LNCaP clone FGC (cell line): ENCODE measurements at regions not wholly inside any gene's neighbourhood (a gene's known extent, or its start where the extent isn't known, plus 50 kb on each side); places are given as distances from the start of the nearest gene placed in this dataset.

Source experiments
- DNase-seq: peaks from one replicate; pipeline ENCODE4 v3.0.0-alpha.2; 2011; ENCODE audit warnings: low read depth
- H3K4me3 ChIP-seq: 2 replicates; pipeline ENCODE4 v1.5.1; 2011; ENCODE audit warnings: mild to moderate bottlenecking, low read depth, low read length, control low read depth
- TF ChIP-seq, protein P1 (sequence below): IDR thresholded peaks from 2 replicates; pipeline ENCODE4 v1.5.1; 2012; ENCODE audit warnings: mild to moderate bottlenecking; ENCODE audit not compliant: control insufficient read depth, insufficient read depth; ENCODE audit errors: extremely low read depth

DNA sequence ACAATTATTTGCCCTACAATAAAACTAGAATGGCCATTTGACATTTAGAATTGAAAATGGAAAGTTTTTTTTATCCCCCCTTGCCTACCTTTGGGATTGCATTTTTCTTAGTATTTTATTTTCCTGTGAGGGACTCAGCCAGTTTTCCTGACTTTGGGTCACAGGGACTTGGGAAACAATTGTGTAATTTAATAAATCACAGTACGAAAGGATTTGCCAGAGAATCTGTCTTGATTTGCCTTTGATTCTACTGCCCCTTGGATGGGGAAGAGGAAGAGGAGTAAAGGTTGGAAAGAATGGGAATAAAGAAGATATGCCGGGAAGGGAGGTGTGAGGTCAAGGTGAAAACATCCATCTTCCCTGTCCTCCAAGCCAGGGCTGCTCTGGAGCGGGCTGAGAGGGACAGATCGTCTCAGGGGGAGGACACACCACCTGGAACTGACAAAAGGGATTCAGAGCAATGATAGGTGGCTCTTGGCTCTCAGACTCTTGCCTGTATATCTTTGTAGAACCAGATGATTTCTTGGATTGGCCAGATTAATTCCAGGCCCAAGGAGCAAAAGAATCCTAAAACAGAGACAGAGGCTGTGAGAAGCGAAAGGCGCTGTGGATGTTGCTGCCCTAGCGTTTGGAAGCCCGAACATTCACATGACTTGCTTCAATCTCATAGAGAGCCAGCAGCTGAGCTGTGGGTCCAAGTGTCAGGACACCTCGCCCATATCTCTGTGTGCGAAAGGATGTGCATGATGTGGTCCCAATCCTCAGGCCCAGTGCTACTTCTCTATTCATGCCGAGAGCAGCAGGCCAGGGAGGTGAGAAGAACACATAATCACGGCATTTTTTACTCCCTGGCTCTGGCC lies 50.3 kb upstream of the ZEB1 start:
- H3K4me3 ChIP-seq: no peak overlapping the region
- DNase-seq: no peak
- TF ChIP-seq, protein P1, sequence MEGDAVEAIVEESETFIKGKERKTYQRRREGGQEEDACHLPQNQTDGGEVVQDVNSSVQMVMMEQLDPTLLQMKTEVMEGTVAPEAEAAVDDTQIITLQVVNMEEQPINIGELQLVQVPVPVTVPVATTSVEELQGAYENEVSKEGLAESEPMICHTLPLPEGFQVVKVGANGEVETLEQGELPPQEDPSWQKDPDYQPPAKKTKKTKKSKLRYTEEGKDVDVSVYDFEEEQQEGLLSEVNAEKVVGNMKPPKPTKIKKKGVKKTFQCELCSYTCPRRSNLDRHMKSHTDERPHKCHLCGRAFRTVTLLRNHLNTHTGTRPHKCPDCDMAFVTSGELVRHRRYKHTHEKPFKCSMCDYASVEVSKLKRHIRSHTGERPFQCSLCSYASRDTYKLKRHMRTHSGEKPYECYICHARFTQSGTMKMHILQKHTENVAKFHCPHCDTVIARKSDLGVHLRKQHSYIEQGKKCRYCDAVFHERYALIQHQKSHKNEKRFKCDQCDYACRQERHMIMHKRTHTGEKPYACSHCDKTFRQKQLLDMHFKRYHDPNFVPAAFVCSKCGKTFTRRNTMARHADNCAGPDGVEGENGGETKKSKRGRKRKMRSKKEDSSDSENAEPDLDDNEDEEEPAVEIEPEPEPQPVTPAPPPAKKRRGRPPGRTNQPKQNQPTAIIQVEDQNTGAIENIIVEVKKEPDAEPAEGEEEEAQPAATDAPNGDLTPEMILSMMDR: no peak
